Neural progenitor cell (in vitro differentiated cells): ENCODE measurements at regions not wholly inside any gene's neighbourhood (a gene's known extent, or its start where the extent isn't known, plus 50 kb on each side); places are given as distances from the start of the nearest gene placed in this dataset.

Source experiments
- EZH2 ChIP-seq: fragments of 200-600 bp; sonication (generic); IDR thresholded peaks from 2 replicates; pipeline ENCODE4 v1.6.1; 2017; ENCODE audit warnings: antibody characterized with exemption, mild to moderate bottlenecking, moderate library complexity
- TF ChIP-seq, protein P1 (sequence below): fragments of 200-600 bp; sonication (generic); IDR thresholded peaks from 2 replicates; pipeline ENCODE4 v1.5.1; 2017; ENCODE audit warnings: antibody characterized with exemption, mild to moderate bottlenecking

DNA sequence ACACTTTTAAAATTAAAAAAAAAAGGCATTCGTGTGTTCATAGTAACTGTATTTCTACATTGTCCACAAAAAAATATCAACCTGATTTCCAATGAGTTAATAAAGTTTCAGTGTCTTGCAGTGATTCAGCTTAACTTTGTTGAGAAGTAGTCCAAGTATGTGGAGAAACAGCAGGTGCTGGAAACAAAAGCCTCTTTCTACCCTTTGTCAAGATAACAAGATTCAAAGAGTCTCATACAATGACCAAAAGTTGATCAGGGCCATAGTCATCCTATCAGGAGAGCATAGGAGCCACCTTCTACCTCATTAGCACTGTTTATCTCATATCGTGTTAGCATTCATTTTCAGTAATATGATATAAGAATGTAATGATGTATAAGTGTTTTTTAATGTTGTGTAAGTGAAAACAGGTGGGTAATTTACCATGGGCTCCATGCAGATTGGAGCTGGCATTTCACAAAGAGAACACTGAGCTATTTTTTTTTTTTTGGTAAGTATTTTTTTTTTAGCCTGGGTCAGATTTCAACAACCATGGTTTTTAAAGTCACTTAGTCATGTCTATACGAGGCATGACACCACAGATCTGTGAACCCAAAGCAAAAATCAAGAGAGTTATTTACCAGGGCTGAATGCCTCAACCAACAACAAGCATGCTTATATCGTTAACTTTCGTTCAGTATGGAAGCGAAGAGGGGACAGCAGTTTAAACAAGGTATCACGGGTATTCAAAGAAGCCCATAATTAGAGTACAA lies 165.0 kb upstream of the ZNF521 start:
- TF ChIP-seq, protein P1, sequence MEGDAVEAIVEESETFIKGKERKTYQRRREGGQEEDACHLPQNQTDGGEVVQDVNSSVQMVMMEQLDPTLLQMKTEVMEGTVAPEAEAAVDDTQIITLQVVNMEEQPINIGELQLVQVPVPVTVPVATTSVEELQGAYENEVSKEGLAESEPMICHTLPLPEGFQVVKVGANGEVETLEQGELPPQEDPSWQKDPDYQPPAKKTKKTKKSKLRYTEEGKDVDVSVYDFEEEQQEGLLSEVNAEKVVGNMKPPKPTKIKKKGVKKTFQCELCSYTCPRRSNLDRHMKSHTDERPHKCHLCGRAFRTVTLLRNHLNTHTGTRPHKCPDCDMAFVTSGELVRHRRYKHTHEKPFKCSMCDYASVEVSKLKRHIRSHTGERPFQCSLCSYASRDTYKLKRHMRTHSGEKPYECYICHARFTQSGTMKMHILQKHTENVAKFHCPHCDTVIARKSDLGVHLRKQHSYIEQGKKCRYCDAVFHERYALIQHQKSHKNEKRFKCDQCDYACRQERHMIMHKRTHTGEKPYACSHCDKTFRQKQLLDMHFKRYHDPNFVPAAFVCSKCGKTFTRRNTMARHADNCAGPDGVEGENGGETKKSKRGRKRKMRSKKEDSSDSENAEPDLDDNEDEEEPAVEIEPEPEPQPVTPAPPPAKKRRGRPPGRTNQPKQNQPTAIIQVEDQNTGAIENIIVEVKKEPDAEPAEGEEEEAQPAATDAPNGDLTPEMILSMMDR: no peak
- no peak for TF ChIP-seq EZH2
